GM23338 (cell line): ENCODE measurements at regions not wholly inside any gene's neighbourhood (a gene's known extent, or its start where the extent isn't known, plus 50 kb on each side); places are given as distances from the start of the nearest gene placed in this dataset.

Experiments used
- ATAC-seq: fragments of 200-7000 bp; cut with Tn5 transposase; 3 replicates; pipeline ENCODE4 v1.9.1; 2020
- DNase-seq: peaks from one replicate; pipeline ENCODE4 v3.0.0-alpha.2; 2015; ENCODE audit warnings: low spot score
- H2AFZ ChIP-seq: fragments of 200-600 bp; sonication (generic); 2 replicates; pipeline ENCODE4 v1.8.0; 2016; ENCODE audit warnings: antibody characterized with exemption, mild to moderate bottlenecking, moderate library complexity
- H3F3A ChIP-seq: fragments of 200-600 bp; sonication (generic); replicated peaks from 2 replicates; pipeline ENCODE4 v1.8.0; 2017; ENCODE audit warnings: antibody characterized with exemption, mixed run types, low read depth
- H3K27ac ChIP-seq: fragments of 200-600 bp; sonication (generic); 2 replicates; pipeline ENCODE4 v1.6.1; 2016; ENCODE audit warnings: low read depth
- H3K27me3 ChIP-seq: fragments of 200-600 bp; sonication (generic); 2 replicates; pipeline ENCODE4 v1.8.0; 2016; ENCODE audit warnings: mild to moderate bottlenecking, mixed run types, moderate library complexity; ENCODE audit not compliant: insufficient read depth
- H3K36me3 ChIP-seq: fragments of 200-600 bp; sonication (generic); 2 replicates; pipeline ENCODE4 v1.8.0; 2016; ENCODE audit warnings: mild to moderate bottlenecking; ENCODE audit not compliant: insufficient read depth
- H3K4me1 ChIP-seq: fragments of 200-600 bp; sonication (generic); 2 replicates; pipeline ENCODE4 v1.8.0; 2016; ENCODE audit warnings: mild to moderate bottlenecking, moderate library complexity; ENCODE audit not compliant: insufficient read depth
- H3K4me2 ChIP-seq: fragments of 200-600 bp; sonication (generic); 2 replicates; pipeline ENCODE4 v1.7.1; 2017; ENCODE audit warnings: mixed run types
- H3K4me3 ChIP-seq: fragments of 200-600 bp; sonication (generic); 2 replicates; pipeline ENCODE4 v1.6.1; 2016; ENCODE audit warnings: mixed run types
- H3K79me2 ChIP-seq: fragments of 200-600 bp; sonication (generic); replicated peaks from 2 replicates; pipeline ENCODE4 v1.8.0; 2017; ENCODE audit warnings: mild to moderate bottlenecking; ENCODE audit not compliant: insufficient read depth
- H3K9me2 ChIP-seq: fragments of 200-600 bp; sonication (generic); 2 replicates; pipeline ENCODE4 v1.8.0; 2017; ENCODE audit not compliant: insufficient read depth
- H4K20me1 ChIP-seq: fragments of 200-600 bp; sonication (generic); replicated peaks from 2 replicates; pipeline ENCODE4 v1.8.0; 2017; ENCODE audit warnings: mild to moderate bottlenecking; ENCODE audit not compliant: insufficient read depth
- H3K27ac Mint-ChIP-seq: 2 replicates; pipeline ENCODE4 v1.8.0; 2020; ENCODE audit warnings: inconsistent platforms, mild to moderate bottlenecking, moderate library complexity, mixed read lengths
- H3K27me3 Mint-ChIP-seq: 3 replicates; pipeline ENCODE4 v1.8.0; 2022; ENCODE audit warnings: low read depth, mild to moderate bottlenecking, moderate library complexity, mixed read lengths, inconsistent platforms; ENCODE audit not compliant: insufficient read depth, poor library complexity
- H3K36me3 Mint-ChIP-seq: 3 replicates; pipeline ENCODE4 v1.8.0; 2021; ENCODE audit warnings: low read depth, mild to moderate bottlenecking, inconsistent platforms, moderate library complexity, mixed read lengths
- H3K4me1 Mint-ChIP-seq: 3 replicates; pipeline ENCODE4 v1.8.0; 2020; ENCODE audit warnings: mild to moderate bottlenecking, inconsistent platforms, mixed read lengths
- H3K4me3 Mint-ChIP-seq: 3 replicates; pipeline ENCODE4 v1.8.0; 2021; ENCODE audit warnings: moderate library complexity, mild to moderate bottlenecking, inconsistent platforms, mixed read lengths
- H3K9me3 Mint-ChIP-seq: 3 replicates; pipeline ENCODE4 v1.8.0; 2020; ENCODE audit warnings: moderate library complexity, mild to moderate bottlenecking, inconsistent platforms, mixed read lengths
- CREB1 ChIP-seq: fragments of 250-450 bp; sonication (Bioruptor Pico); IDR thresholded peaks from 2 replicates; pipeline ENCODE4 v1.5.0; 2020; ENCODE audit warnings: low read depth, mild to moderate bottlenecking, moderate library complexity
- EZH2 ChIP-seq: fragments of 200-600 bp; sonication (generic); IDR thresholded peaks from one replicate; pipeline ENCODE4 v1.8.0; 2017; ENCODE audit warnings: antibody characterized with exemption, mild to moderate bottlenecking, low read depth; ENCODE audit not compliant: unreplicated experiment
- EZH2phosphoT487 ChIP-seq: fragments of 200-600 bp; sonication (generic); IDR thresholded peaks from one replicate; pipeline ENCODE4 v1.8.1; 2018; ENCODE audit warnings: antibody characterized with exemption; ENCODE audit not compliant: unreplicated experiment
- JUNB ChIP-seq: IDR thresholded peaks from one replicate; pipeline ENCODE4 v1.6.1; 2016; ENCODE audit warnings: antibody characterized with exemption; ENCODE audit not compliant: unreplicated experiment
- NANOG ChIP-seq: IDR thresholded peaks from 2 replicates; pipeline ENCODE4 v1.6.1; 2016; ENCODE audit warnings: antibody characterized with exemption, borderline replicate concordance
- POLR2AphosphoS5 ChIP-seq: IDR thresholded peaks from 2 replicates; pipeline ENCODE4 v1.6.1; 2016; ENCODE audit warnings: antibody characterized with exemption, low read depth
- STAT1 ChIP-seq: IDR thresholded peaks from one replicate; pipeline ENCODE4 v1.6.1; 2016; ENCODE audit warnings: antibody characterized with exemption; ENCODE audit not compliant: unreplicated experiment
- ZNF114 ChIP-seq: fragments of 250-450 bp; sonication (Bioruptor Pico); IDR thresholded peaks from 2 replicates; pipeline ENCODE4 v1.5.0; 2020; ENCODE audit warnings: mild to moderate bottlenecking, moderate library complexity
- TF ChIP-seq, protein P1 (sequence below): fragments of 250-450 bp; sonication (Bioruptor Pico); IDR thresholded peaks from 2 replicates; pipeline ENCODE4 v1.5.0; 2020; ENCODE audit warnings: mild to moderate bottlenecking, moderate library complexity
- TF ChIP-seq, protein P2 (sequence below): IDR thresholded peaks from one replicate; pipeline ENCODE4 v1.6.1; 2018; ENCODE audit warnings: antibody characterized with exemption; ENCODE audit not compliant: unreplicated experiment
- TF ChIP-seq, protein P3 (sequence below): IDR thresholded peaks from 2 replicates; pipeline ENCODE4 v1.6.1; 2016; ENCODE audit warnings: antibody characterized with exemption
- TF ChIP-seq, protein P4 (sequence below), 2 experiments: fragments of 200-600 bp in 1 of 2; sonication (generic) in 1 of 2; conservative IDR thresholded peaks; 2 replicates each; pipeline versions ENCODE4 v1.5.1 to v1.6.1; 2016 to 2017; ENCODE audit warnings: antibody characterized with exemption in 2 of 2, low read depth in 2 of 2, mild to moderate bottlenecking in 2 of 2, moderate library complexity in 1 of 2

DNA sequence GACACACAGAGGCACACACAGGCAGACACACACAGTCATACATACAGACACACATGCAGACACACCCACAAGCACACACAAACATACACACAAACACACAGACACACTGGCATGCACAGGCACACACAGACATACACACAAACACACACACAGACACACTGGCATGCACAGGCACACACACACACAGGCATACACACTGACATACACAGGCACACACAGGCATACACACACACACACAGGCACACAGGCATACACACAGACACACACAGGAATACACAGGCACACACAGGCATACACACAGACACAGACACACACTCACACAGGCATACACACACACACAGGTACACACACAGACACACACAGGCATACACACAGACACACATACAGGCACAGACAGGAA lies 340.7 kb upstream of the VSTM2A start:
- H3K27me3 Mint-ChIP-seq = peaks cover 1% of the 10 kb centered on the region
- Histone ChIP-seq H3K9me2 (no peaks in the 10 kb centered on the region), H3K4me2 (no peak overlapping the region), H3K36me3 (no peaks in the 10 kb centered on the region; the same call in 1 of the 2 replicates), H3K79me2 (no peaks in the 10 kb centered on the region), H4K20me1 (no peaks in the 10 kb centered on the region), H3K4me1 (no peaks in the 10 kb centered on the region), H3K27me3 (no peaks in the 10 kb centered on the region), H3K27ac (no peak overlapping the region), H3F3A (no peaks in the 10 kb centered on the region), H2AFZ (no peak overlapping the region), H3K4me3 (no peak overlapping the region)
- peaks cover 9% of the 10 kb centered on the region; the same call in 2 of the 3 replicates for H3K36me3 Mint-ChIP-seq
- H3K4me3 Mint-ChIP-seq = no peak overlapping the region
- ATAC-seq (no peak), DNase-seq (no peak)
- H3K9me3 Mint-ChIP-seq = peaks cover 22% of the 10 kb centered on the region
- no peak overlapping the region for H3K27ac Mint-ChIP-seq
- TF ChIP-seq STAT1 (no peak), JUNB (no peak), EZH2phosphoT487 (no peak), ZNF114 (CRISPR knock-in tag) (no peak), CREB1 (CRISPR knock-in tag) (no peak), EZH2 (no peak), POLR2AphosphoS5 (no peak), NANOG (no peak)
- TF ChIP-seq, protein P1, sequence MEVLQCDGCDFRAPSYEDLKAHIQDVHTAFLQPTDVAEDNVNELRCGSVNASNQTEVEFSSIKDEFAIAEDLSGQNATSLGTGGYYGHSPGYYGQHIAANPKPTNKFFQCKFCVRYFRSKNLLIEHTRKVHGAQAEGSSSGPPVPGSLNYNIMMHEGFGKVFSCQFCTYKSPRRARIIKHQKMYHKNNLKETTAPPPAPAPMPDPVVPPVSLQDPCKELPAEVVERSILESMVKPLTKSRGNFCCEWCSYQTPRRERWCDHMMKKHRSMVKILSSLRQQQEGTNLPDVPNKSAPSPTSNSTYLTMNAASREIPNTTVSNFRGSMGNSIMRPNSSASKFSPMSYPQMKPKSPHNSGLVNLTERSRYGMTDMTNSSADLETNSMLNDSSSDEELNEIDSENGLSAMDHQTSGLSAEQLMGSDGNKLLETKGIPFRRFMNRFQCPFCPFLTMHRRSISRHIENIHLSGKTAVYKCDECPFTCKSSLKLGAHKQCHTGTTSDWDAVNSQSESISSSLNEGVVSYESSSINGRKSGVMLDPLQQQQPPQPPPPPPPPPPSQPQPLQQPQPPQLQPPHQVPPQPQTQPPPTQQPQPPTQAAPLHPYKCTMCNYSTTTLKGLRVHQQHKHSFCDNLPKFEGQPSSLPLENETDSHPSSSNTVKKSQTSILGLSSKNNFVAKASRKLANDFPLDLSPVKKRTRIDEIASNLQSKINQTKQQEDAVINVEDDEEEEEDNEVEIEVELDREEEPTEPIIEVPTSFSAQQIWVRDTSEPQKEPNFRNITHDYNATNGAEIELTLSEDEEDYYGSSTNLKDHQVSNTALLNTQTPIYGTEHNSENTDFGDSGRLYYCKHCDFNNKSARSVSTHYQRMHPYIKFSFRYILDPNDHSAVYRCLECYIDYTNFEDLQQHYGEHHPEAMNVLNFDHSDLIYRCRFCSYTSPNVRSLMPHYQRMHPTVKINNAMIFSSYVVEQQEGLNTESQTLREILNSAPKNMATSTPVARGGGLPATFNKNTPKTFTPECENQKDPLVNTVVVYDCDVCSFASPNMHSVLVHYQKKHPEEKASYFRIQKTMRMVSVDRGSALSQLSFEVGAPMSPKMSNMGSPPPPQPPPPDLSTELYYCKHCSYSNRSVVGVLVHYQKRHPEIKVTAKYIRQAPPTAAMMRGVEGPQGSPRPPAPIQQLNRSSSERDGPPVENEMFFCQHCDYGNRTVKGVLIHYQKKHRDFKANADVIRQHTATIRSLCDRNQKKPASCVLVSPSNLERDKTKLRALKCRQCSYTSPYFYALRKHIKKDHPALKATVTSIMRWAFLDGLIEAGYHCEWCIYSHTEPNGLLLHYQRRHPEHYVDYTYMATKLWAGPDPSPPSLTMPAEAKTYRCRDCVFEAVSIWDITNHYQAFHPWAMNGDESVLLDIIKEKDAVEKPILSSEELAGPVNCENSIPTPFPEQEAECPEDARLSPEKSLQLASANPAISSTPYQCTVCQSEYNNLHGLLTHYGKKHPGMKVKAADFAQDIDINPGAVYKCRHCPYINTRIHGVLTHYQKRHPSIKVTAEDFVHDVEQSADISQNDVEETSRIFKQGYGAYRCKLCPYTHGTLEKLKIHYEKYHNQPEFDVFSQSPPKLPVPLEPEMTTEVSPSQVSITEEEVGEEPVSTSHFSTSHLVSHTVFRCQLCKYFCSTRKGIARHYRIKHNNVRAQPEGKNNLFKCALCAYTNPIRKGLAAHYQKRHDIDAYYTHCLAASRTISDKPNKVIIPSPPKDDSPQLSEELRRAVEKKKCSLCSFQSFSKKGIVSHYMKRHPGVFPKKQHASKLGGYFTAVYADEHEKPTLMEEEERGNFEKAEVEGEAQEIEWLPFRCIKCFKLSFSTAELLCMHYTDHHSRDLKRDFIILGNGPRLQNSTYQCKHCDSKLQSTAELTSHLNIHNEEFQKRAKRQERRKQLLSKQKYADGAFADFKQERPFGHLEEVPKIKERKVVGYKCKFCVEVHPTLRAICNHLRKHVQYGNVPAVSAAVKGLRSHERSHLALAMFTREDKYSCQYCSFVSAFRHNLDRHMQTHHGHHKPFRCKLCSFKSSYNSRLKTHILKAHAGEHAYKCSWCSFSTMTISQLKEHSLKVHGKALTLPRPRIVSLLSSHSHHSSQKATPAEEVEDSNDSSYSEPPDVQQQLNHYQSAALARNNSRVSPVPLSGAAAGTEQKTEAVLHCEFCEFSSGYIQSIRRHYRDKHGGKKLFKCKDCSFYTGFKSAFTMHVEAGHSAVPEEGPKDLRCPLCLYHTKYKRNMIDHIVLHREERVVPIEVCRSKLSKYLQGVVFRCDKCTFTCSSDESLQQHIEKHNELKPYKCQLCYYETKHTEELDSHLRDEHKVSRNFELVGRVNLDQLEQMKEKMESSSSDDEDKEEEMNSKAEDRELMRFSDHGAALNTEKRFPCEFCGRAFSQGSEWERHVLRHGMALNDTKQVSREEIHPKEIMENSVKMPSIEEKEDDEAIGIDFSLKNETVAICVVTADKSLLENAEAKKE (CRISPR knock-in tag) = no peak
- TF ChIP-seq, protein P2, sequence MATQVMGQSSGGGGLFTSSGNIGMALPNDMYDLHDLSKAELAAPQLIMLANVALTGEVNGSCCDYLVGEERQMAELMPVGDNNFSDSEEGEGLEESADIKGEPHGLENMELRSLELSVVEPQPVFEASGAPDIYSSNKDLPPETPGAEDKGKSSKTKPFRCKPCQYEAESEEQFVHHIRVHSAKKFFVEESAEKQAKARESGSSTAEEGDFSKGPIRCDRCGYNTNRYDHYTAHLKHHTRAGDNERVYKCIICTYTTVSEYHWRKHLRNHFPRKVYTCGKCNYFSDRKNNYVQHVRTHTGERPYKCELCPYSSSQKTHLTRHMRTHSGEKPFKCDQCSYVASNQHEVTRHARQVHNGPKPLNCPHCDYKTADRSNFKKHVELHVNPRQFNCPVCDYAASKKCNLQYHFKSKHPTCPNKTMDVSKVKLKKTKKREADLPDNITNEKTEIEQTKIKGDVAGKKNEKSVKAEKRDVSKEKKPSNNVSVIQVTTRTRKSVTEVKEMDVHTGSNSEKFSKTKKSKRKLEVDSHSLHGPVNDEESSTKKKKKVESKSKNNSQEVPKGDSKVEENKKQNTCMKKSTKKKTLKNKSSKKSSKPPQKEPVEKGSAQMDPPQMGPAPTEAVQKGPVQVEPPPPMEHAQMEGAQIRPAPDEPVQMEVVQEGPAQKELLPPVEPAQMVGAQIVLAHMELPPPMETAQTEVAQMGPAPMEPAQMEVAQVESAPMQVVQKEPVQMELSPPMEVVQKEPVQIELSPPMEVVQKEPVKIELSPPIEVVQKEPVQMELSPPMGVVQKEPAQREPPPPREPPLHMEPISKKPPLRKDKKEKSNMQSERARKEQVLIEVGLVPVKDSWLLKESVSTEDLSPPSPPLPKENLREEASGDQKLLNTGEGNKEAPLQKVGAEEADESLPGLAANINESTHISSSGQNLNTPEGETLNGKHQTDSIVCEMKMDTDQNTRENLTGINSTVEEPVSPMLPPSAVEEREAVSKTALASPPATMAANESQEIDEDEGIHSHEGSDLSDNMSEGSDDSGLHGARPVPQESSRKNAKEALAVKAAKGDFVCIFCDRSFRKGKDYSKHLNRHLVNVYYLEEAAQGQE = no peak
- TF ChIP-seq, protein P3, sequence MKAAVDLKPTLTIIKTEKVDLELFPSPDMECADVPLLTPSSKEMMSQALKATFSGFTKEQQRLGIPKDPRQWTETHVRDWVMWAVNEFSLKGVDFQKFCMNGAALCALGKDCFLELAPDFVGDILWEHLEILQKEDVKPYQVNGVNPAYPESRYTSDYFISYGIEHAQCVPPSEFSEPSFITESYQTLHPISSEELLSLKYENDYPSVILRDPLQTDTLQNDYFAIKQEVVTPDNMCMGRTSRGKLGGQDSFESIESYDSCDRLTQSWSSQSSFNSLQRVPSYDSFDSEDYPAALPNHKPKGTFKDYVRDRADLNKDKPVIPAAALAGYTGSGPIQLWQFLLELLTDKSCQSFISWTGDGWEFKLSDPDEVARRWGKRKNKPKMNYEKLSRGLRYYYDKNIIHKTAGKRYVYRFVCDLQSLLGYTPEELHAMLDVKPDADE = no peak
- TF ChIP-seq, protein P4, sequence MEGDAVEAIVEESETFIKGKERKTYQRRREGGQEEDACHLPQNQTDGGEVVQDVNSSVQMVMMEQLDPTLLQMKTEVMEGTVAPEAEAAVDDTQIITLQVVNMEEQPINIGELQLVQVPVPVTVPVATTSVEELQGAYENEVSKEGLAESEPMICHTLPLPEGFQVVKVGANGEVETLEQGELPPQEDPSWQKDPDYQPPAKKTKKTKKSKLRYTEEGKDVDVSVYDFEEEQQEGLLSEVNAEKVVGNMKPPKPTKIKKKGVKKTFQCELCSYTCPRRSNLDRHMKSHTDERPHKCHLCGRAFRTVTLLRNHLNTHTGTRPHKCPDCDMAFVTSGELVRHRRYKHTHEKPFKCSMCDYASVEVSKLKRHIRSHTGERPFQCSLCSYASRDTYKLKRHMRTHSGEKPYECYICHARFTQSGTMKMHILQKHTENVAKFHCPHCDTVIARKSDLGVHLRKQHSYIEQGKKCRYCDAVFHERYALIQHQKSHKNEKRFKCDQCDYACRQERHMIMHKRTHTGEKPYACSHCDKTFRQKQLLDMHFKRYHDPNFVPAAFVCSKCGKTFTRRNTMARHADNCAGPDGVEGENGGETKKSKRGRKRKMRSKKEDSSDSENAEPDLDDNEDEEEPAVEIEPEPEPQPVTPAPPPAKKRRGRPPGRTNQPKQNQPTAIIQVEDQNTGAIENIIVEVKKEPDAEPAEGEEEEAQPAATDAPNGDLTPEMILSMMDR (conservative IDR thresholded peaks at IDR 0.05; ENCODE audit: low read depth in 2 of 2) = no peak
- no peaks in the 10 kb centered on the region for H3K4me1 Mint-ChIP-seq
